ENCODE measurements at regions not wholly inside any gene's neighbourhood (a gene's known extent, or its start where the extent isn't known, plus 50 kb on each side); places are given as distances from the start of the nearest gene placed in this dataset.

DNA sequence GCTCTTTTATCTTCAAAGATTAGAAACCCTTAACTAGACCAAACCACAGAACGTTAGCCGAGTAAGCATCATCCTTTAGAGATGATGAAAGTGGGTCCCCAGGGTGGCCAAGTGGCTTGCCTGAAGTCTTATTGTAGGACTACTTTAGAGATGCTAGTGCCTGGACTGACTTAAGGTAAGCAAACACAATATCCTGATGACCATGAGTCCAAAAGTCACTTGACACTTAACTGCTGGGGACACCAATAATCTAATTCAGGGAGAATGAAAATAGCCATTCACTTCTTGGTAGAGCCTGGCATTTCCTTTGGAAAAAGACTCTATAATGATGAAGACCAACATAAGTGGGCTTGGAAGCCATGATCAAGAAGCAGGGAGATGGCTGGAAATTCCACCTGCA is 225.3 kb upstream of the IRF2BP2 start:
- Histone ChIP-seq H3K4me3 (ENCODE audit: control insufficient read depth in 2 of 3, extremely low read depth in 1 of 3, insufficient read depth in 2 of 3, low read depth in 1 of 3, low read length in 3 of 3) (no peak overlapping the region), H3K9me3 (ENCODE audit: control insufficient read depth, low read depth, low read length) (no peaks in the 10 kb centered on the region), H3K9ac (ENCODE audit: control insufficient read depth, extremely low read depth, insufficient read depth, low read length) (no peak overlapping the region), H3K9me1 (ENCODE audit: control insufficient read depth, extremely low read depth, insufficient read depth, low read length) (no peaks in the 10 kb centered on the region), H3K27ac (ENCODE audit: control insufficient read depth, insufficient read depth, low read length) (no peak overlapping the region), H3K79me2 (ENCODE audit: control insufficient read depth, insufficient read depth, low read length) (no peaks in the 10 kb centered on the region), H3K27me3 (ENCODE audit: control insufficient read depth, extremely low read depth, insufficient read depth, low read length) (no peaks in the 10 kb centered on the region), H3K4me1 (ENCODE audit: control insufficient read depth, extremely low read depth, insufficient read depth, low read length) (no peaks in the 10 kb centered on the region), H3K4me2 (ENCODE audit: control insufficient read depth, extremely low read depth, insufficient read depth, low read depth, low read length) (no peak overlapping the region), H3K36me3 (ENCODE audit: control insufficient read depth in 2 of 2, extremely low read depth in 1 of 2, insufficient read depth in 2 of 2, low read length in 2 of 2) (no peaks in the 10 kb centered on the region), H2AFZ (ENCODE audit: control insufficient read depth, low read length) (no peak overlapping the region), H4K20me1 (ENCODE audit: control insufficient read depth, extremely low read depth, insufficient read depth, low read length) (no peaks in the 10 kb centered on the region)
- dilution Hi-C loops (cut with MboI; ENCODE audit: extremely low pct_ligation_motif_present, low sequenced_read_pairs): no loop called here
- DNase-seq (ENCODE audit: low read depth, low spot score) (no peak), FAIRE-seq (no peak)
- TF ChIP-seq EZH2 (IDR thresholded peaks at IDR 0.05; ENCODE audit: low read length) (no peak), CTCF (optimal IDR thresholded peaks at IDR 0.05 in 1 of 3, IDR thresholded peaks at IDR 0.05 in 1 of 3, conservative IDR thresholded peaks at IDR 0.05 in 1 of 3; ENCODE audit: extremely low read depth in 1 of 3, insufficient read depth in 2 of 3, low read length in 3 of 3) (no peak)

DNA sequence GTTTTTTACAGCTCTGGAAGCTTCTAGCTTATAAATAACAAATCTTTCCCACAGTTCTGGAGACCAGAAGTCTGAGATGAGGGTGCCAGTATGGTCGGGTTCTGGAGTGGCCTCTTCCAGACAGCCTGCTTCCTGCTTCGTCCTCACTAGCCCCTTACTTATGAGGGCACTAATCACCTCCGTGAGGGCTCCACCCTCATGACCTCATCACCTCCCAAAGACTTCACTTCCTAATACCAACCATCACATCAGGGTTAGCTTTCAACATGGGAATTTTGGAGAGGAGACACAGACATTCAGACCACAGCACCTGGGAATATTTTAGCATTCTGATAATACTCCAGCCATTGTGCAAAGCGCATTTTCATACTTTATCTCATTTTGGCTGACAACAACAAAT is 223.7 kb upstream of the IRF2BP2 start:
- Histone ChIP-seq H3K27ac (ENCODE audit: control insufficient read depth, insufficient read depth, low read length) (no peak overlapping the region), H3K9me1 (ENCODE audit: control insufficient read depth, extremely low read depth, insufficient read depth, low read length) (no peaks in the 10 kb centered on the region), H3K4me2 (ENCODE audit: control insufficient read depth, extremely low read depth, insufficient read depth, low read depth, low read length) (no peak overlapping the region), H2AFZ (ENCODE audit: control insufficient read depth, low read length) (no peak overlapping the region), H3K9me3 (ENCODE audit: control insufficient read depth, low read depth, low read length) (no peaks in the 10 kb centered on the region), H3K36me3 (ENCODE audit: control insufficient read depth in 2 of 2, extremely low read depth in 1 of 2, insufficient read depth in 2 of 2, low read length in 2 of 2) (no peaks in the 10 kb centered on the region), H3K79me2 (ENCODE audit: control insufficient read depth, insufficient read depth, low read length) (no peaks in the 10 kb centered on the region), H3K27me3 (ENCODE audit: control insufficient read depth, extremely low read depth, insufficient read depth, low read length) (no peaks in the 10 kb centered on the region), H3K4me3 (ENCODE audit: control insufficient read depth in 2 of 3, extremely low read depth in 1 of 3, insufficient read depth in 2 of 3, low read depth in 1 of 3, low read length in 3 of 3) (no peak overlapping the region), H4K20me1 (ENCODE audit: control insufficient read depth, extremely low read depth, insufficient read depth, low read length) (no peaks in the 10 kb centered on the region), H3K4me1 (ENCODE audit: control insufficient read depth, extremely low read depth, insufficient read depth, low read length) (no peaks in the 10 kb centered on the region), H3K9ac (ENCODE audit: control insufficient read depth, extremely low read depth, insufficient read depth, low read length) (no peak overlapping the region)
- TF ChIP-seq CTCF (optimal IDR thresholded peaks at IDR 0.05 in 1 of 3, IDR thresholded peaks at IDR 0.05 in 1 of 3, conservative IDR thresholded peaks at IDR 0.05 in 1 of 3; ENCODE audit: extremely low read depth in 1 of 3, insufficient read depth in 2 of 3, low read length in 3 of 3): no peak
- no peak for TF ChIP-seq EZH2 (IDR thresholded peaks at IDR 0.05; ENCODE audit: low read length)
- FAIRE-seq (no peak), DNase-seq (ENCODE audit: low read depth, low spot score) (no peak)
- dilution Hi-C loops (cut with MboI; ENCODE audit: extremely low pct_ligation_motif_present, low sequenced_read_pairs): no loop called here
